ENCODE measurements at regions not wholly inside any gene's neighbourhood (a gene's known extent, or its start where the extent isn't known, plus 50 kb on each side); places are given as distances from the start of the nearest gene placed in this dataset.

DNA sequence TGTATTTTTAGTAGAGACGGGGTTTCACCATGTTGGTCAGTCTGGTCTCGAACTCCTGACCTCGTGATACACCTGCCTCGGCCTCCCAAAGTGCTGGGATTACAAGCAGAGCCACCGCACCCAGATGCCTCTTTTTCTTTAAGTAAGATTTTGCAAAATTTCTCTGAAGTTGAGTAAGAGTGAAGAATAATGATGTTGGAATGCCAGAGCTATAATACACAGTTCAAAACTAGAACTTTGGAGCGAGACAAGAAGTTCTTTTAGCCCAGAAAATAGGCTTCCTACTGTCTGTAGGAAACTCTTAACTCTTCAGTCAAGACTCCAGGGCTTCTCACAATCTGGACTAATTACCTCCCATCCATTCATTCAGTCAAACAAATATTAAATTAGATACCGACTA, 51.4 kb downstream of the MARCHF4 start:
- no peak for DNase-seq (ENCODE audit: low read depth, low spot score)

DNA sequence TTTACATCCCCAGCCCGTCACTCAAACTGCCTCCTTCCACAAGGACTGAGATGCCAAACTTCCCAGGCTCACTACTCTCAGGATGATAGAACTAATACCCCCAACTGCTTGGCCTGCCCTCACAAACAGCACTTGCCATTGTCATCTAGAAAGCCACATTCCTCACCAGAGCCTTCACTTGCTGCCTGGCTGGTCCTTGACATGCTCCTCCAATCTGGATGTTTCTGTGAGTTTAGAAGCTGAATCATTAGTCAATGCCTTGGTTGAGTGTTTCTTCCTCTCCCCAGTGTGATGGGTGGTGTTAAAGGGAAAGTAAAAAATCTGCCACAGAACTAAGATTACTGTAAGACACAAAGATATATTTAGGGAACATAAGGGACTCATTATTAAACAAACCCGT, 52.5 kb downstream of the MARCHF4 start:
- DNase-seq (ENCODE audit: low read depth, low spot score): peak; percentile 67

GRCh38 chr2:216318521-216318874, 53.8 kb downstream of the MARCHF4 start:
- no peak for DNase-seq (ENCODE audit: low read depth, low spot score)

- DNase-seq (ENCODE audit: low read depth, low spot score): no peak
Observed at GRCh38 chr2:216317831-216318520, 54.3 kb downstream of the MARCHF4 start.

DNA sequence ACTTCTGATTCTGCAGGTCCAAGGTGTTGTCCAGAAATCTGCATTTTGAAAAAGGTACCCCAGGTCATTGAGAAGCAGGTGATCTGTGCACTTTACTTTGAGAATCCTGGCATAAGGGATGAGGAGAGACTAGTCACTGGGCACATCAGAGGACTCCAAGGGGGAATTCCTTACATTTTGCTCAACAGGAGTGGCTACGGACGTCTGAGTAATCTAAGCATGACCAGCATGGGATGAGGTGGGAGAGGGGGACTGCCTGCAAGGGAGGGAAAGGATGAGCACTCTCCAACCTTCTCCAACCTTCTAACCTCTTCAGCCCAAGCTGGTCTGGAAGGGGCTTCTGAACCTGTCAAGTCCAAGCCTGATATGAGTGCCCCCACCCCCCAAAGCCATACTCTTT, 55.5 kb downstream of the MARCHF4 start:
- DNase-seq (ENCODE audit: low read depth, low spot score): no peak

GRCh38 chr2:216315802-216316603, 56.3 kb downstream of the MARCHF4 start:
- no peak for DNase-seq (ENCODE audit: low read depth, low spot score)

GRCh38 chr2:216312441-216312840, 59.8 kb downstream of the MARCHF4 start:
- DNase-seq (ENCODE audit: low read depth, low spot score): no peak

DNA sequence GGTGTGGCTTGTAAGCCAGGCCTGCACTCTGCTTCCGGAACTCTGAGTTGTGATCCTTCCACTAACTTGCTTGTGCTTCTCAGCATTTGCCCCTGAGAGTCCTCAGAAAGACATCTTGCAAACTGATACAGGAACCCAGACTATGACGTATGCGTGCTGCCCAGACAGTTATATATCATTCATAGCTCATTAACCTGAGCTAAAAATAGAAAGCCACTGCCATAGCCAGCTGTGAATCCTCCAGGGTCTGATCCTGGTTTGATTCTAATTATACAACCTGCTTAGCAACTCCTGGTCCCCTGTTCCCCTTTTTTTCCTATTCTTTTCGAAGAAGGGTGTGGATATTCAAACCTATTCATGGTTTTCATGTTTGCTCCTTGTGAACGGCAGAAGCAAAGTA, 63.7 kb downstream of the MARCHF4 start:
- DNase-seq (ENCODE audit: low read depth, low spot score): no peak

- DNase-seq (ENCODE audit: low read depth, low spot score): no peak
Observed at GRCh38 chr2:216307496-216307895, 64.8 kb downstream of the MARCHF4 start.

- no peak for DNase-seq (ENCODE audit: low read depth, low spot score)
Observed at GRCh38 chr2:216306868-216307267, 65.4 kb downstream of the MARCHF4 start.

DNA sequence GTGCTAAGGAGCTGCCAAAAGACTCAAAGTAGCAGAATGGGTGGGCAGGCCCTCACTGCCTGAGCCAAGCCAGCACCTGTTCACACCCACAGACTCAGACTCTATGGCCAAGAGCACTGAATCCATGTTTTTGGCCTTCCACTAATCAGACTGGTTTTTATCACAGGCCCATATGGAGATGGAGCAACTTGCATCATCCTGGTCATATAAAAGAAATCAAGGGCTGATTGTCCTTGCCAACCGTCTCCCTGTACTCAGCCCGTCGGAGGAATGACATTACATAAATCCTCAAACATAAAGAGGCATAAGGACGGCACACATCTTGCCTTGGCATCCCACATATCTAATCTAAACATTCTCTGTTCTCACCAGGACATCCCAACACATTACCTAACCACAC, 66.7 kb downstream of the MARCHF4 start:
- DNase-seq (ENCODE audit: low read depth, low spot score): no peak

GRCh38 chr2:216302981-216303676, 69.2 kb downstream of the MARCHF4 start:
- no peak for DNase-seq (ENCODE audit: low read depth, low spot score)

DNA sequence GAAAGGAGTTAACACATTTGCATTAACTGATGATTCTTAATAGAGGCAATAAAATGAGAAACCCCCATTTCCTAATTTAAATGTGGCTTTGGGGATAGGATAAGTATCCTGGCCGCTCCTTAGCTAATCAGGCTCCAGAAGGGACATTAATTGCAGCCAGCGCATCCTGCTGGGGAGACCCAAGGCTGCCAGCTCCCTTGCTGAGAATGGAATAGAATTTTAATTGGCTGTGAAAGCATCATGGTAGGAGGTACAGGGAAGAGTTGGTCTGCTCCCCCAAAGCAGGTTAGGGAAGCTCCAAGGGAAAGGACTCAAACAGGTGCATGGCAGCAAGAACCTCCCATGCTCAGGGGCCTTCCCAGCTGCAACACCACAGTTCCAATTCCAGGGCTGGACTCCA, 71.4 kb downstream of the MARCHF4 start:
- DNase-seq (ENCODE audit: low read depth, low spot score): no peak

- DNase-seq (ENCODE audit: low read depth, low spot score): no peak
Observed at GRCh38 chr2:216299588-216299987, 72.7 kb downstream of the MARCHF4 start.

DNA sequence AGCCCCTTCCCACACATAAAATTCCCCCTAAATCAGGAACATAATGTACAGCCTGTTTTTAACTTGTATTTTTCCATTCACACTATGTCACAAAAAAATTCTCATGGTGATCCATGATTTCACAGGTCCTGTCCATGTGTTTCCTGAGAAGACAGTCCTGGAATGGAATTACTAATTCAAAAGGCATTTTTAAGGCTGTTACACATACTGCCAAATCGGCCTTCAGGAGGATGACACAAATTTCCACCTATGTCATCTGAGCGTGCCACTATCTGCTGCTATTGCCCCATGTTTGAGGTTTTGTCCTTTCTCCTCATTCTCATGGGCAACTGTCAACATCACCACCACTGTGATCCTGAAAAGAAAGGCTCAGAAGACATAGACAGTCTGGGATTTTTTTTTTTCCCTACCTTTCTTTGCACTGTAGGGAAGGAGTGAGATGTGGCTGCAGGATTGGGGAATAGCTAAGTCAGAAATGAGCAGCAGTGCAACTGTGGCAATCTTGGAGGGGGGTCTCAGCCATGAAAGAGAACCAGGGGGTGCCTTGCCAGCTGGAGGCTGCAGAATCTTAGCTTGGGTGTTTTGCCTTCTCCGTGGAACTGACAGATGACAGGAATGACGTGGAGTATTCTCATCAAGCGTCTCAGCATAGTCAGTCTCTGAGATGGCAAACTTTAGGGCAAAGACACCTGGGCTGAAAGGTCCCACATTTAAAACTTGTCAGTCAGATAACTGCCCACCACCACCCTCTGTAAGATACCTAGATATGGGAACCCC, 73.4 kb downstream of the MARCHF4 start:
- DNase-seq (ENCODE audit: low read depth, low spot score): no peak

- no peak for DNase-seq (ENCODE audit: low read depth, low spot score)
Observed at GRCh38 chr2:216296856-216297255, 75.4 kb downstream of the MARCHF4 start.

GRCh38 chr2:216294305-216294704, 78.0 kb downstream of the MARCHF4 start:
- no peak for DNase-seq (ENCODE audit: low read depth, low spot score)

DNA sequence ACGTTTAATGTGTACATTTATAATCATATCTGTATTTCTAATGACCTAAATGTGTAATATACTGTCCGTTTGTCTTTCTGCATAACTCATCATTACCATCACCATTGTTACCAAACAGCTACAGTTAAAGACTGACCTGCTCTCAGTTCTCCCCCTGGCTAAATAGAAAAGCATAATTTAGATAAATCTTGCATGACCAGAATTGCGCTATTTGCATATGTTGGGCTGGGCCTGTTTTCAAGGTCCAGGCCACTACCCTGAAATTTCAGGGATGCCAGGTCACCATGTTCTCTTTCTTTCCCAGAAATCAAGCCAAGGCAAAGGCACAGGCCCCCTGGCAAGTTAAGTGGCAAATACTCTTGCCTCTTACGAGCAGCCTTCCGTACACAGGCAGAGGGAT, 78.4 kb downstream of the MARCHF4 start:
- DNase-seq (ENCODE audit: low read depth, low spot score): no peak

DNA sequence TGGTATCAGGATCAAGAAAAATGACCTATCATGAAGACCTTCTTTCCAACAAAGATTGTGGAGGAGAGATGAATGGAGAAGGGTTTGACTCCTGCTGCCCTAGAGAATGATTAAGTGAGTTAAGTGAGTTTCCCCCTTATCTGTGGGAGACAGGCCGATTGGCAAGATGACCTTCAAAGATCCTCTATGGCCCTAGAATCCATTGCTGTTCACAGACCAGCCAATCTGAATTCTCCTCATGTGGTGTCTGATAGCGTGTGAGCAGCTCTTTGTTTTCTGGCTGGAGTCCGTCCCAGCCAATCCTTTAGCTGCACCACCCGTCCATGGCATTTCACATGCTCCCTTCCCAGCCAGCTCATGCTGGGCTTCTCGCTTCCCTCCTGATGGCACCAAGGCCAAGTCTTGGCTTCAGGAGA, 79.4 kb downstream of the MARCHF4 start:
- no peak for DNase-seq (ENCODE audit: low read depth, low spot score)

DNA sequence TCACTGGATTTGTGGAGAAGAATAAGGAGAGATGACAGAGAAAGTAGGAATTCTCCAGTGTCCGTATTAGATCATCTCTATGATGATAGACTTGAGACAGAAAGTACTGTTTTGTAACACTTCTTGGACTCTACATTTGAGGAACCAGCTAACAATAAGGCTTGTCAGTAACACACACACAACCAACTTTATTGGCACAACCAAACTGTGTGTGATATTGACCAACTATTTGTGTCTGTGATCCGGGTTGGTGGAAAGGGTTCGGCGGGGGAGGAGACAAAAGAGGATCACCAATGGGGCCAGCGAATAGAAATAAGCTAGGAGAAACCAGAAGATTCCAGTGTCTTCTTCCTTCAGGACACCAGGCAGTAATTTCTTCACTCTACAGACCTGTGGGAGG, 79.8 kb downstream of the MARCHF4 start:
- no peak for DNase-seq (ENCODE audit: low read depth, low spot score)

GRCh38 chr2:216289470-216289869, 82.8 kb downstream of the MARCHF4 start:
- DNase-seq (ENCODE audit: low read depth, low spot score): no peak

- no peak for DNase-seq (ENCODE audit: low read depth, low spot score)
Observed at GRCh38 chr2:216287251-216287650, 85.0 kb downstream of the MARCHF4 start.
